HepG2 (cell line): ENCODE measurements at regions not wholly inside any gene's neighbourhood (a gene's known extent, or its start where the extent isn't known, plus 50 kb on each side); places are given as distances from the start of the nearest gene placed in this dataset.

Experiments used
- CEBPB ChIP-seq: IDR thresholded peaks from 2 replicates; pipeline ENCODE4 v1.6.1; 2011; ENCODE audit warnings: low read depth, low read length, improper control_type of control experiment, borderline replicate concordance
- FOSL1 ChIP-seq: sonication (generic); formaldehyde crosslinking; IDR thresholded peaks from 2 replicates; pipeline ENCODE4 v1.9.0; 2021; ENCODE audit warnings: missing genetic modification reagents, borderline replicate concordance
- POLR2A ChIP-seq, 2 experiments: IDR thresholded peaks; 2 replicates each; pipeline ENCODE4 v1.6.1; 2011; ENCODE audit warnings: low read depth in 2 of 2, low read length in 2 of 2, mild to moderate bottlenecking in 1 of 2, moderate library complexity in 1 of 2; ENCODE audit not compliant: insufficient read depth in 1 of 2

DNA sequence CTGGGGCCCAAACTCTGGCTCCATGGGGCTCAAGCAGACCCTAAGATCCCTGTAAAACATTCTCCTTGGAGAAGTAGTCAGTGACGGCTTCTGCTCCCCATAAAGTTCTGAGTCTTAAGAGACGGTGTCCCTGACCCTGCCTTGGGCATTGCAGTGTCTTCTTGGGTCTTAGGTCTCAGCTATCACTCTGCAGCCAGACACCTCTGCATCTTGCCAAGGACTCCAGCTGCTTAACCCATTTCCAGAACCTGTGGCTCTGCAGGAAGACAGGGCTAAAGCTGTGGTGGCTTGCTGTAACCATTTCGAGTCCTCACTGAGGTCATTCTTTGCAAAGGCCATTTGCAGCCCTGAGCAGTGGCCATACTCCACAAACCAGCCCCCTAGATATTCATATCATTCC is 337.1 kb upstream of the ZMIZ1 start:
- TF ChIP-seq CEBPB: no peak
- no peak for TF ChIP-seq POLR2A (IDR thresholded peaks at IDR 0.05; ENCODE audit: insufficient read depth in 1 of 2, low read depth in 2 of 2, low read length in 2 of 2)
- no peak for TF ChIP-seq FOSL1 (CRISPR knock-in tag)
